HUES64 (cell line): ENCODE measurements at regions not wholly inside any gene's neighbourhood (a gene's known extent, or its start where the extent isn't known, plus 50 kb on each side); places are given as distances from the start of the nearest gene placed in this dataset.

ENCODE experiments used
- H3K27ac ChIP-seq: 2 replicates; pipeline ENCODE4 v1.7.0; 2013; ENCODE audit warnings: low read depth, low read length, inconsistent platforms
- H3K27me3 ChIP-seq: 2 replicates; pipeline ENCODE4 v1.6.1; 2013; ENCODE audit warnings: mild to moderate bottlenecking, low read length; ENCODE audit not compliant: insufficient read depth
- H3K36me3 ChIP-seq: 2 replicates; pipeline ENCODE4 v1.6.1; 2013; ENCODE audit warnings: mild to moderate bottlenecking, low read length; ENCODE audit not compliant: insufficient read depth
- H3K4me1 ChIP-seq: 2 replicates; pipeline ENCODE4 v1.6.1; 2013; ENCODE audit warnings: mild to moderate bottlenecking, low read length, moderate library complexity; ENCODE audit not compliant: insufficient read depth
- H3K4me3 ChIP-seq: 2 replicates; pipeline ENCODE4 v1.5.1; 2013; ENCODE audit warnings: mild to moderate bottlenecking, low read length, moderate library complexity
- H3K9ac ChIP-seq: 2 replicates; pipeline ENCODE4 v1.6.1; 2013; ENCODE audit warnings: mild to moderate bottlenecking, low read depth, low read length
- H3K9me3 ChIP-seq: 2 replicates; pipeline ENCODE4 v1.6.1; 2013; ENCODE audit warnings: low read depth, low read length; ENCODE audit not compliant: insufficient read depth
- WGBS: fragments of 150-250, 120-280 bp; methylation state at CpG from one replicate; pipeline ENCODE4 v1.1.7; 2013; ENCODE audit warnings: missing lambda C conversion rate; 5-methylcytosine and 5-hydroxymethylcytosine counted together

DNA sequence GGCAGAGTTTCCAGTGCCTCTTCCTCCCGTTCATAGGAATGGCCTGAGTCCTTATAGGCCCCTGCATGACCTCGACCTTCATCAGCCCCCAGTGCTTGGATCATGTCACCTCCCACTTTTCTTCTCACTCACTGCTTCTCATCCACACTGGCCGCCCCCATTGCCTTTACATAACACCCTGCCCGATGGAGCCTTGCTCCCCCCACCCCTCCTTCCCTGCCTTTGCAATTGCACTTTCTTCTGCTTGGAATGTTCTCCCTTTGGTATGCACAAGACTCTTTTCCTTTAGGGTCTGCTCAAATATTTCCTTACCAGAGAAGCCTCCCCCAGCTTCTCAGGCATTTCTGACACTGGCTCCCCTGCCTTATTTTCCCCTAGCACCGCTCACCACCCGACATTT is 125.2 kb upstream of the KCNJ6 start:
- Histone ChIP-seq H3K27ac (no peak overlapping the region), H3K9me3 (no peaks in the 10 kb centered on the region), H3K9ac (no peak overlapping the region), H3K4me1 (peaks cover 8% of the 10 kb centered on the region; the same call in 1 of the 2 replicates), H3K4me3 (no peak overlapping the region), H3K27me3 (no peaks in the 10 kb centered on the region), H3K36me3 (no peaks in the 10 kb centered on the region)
- 29% methylated on average over 4 of the region's 6 CpGs for WGBS

DNA sequence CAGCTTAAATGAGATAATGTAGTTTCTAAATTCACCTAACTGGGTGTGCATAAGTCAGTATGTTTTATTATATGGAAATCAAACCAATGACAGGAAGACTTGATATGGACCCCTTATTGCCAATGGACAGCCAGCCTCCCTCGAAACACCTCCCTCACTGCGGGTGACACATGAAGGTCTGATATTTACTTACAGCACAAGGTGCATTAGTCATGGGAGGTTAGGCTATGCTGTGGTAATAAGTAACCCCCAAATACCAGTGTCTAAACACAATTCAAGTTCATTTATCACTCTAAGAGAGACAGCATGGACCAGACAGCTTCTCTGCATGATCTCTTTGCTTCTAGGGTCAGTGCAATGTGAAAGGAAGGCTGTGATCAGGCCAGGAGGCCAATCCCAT is 126.0 kb upstream of the KCNJ6 start:
- WGBS: 90% methylated on average over 2 of the region's 2 CpGs
- Histone ChIP-seq H3K36me3 (no peaks in the 10 kb centered on the region), H3K27ac (no peak overlapping the region), H3K4me3 (no peak overlapping the region), H3K4me1 (peaks cover 8% of the 10 kb centered on the region; the same call in 1 of the 2 replicates), H3K9ac (no peak overlapping the region), H3K27me3 (no peaks in the 10 kb centered on the region), H3K9me3 (no peaks in the 10 kb centered on the region)

DNA sequence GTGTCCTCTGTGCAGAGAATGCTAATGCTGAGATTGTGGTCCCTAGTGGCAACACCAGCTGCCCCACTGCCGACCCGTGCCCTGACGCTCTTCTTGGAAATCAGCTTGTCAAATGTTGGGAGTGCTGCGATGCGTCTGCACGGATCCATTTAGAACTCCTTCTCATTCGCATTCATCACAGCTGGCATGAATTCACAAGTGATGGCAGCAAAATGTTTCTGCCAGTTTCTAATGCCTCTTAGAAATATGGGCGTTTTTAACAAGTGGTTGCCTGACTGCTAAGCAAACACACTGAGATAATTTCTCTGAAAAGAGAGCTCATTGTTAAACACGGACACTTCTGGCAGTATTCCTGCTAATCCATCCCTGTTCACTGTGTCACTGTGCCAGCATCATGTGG is 131.9 kb upstream of the KCNJ6 start:
- no peak overlapping the region for H3K9ac ChIP-seq
- 90% methylated on average over 9 of the region's 9 CpGs for WGBS

GRCh38 chr21:38054334-38054733 is 138.1 kb upstream of the KCNJ6 start:
- Histone ChIP-seq H3K9me3 (no peaks in the 10 kb centered on the region), H3K27ac (no peak overlapping the region), H3K4me1 (no peaks in the 10 kb centered on the region), H3K27me3 (no peaks in the 10 kb centered on the region; the same call in 1 of the 2 replicates), H3K9ac (no peak overlapping the region), H3K36me3 (no peaks in the 10 kb centered on the region), H3K4me3 (no peak overlapping the region)
- 88% methylated on average over 4 of the region's 4 CpGs for WGBS

More for the DNA sequence above, 131.9 kb upstream of the KCNJ6 start:
- no peak overlapping the region for H3K4me3 ChIP-seq
- no peaks in the 10 kb centered on the region for H3K27me3 ChIP-seq
- H3K4me1 ChIP-seq: no peaks in the 10 kb centered on the region
- H3K36me3 ChIP-seq: no peaks in the 10 kb centered on the region
- H3K9me3 ChIP-seq: no peaks in the 10 kb centered on the region
- H3K27ac ChIP-seq: no peak overlapping the region

- H3K4me1 ChIP-seq: no peaks in the 10 kb centered on the region
- no peak overlapping the region for H3K27ac ChIP-seq
- 100% methylated on average over 1 of the region's 1 CpG for WGBS
- no peaks in the 10 kb centered on the region; the same call in 1 of the 2 replicates for H3K27me3 ChIP-seq
- H3K9me3 ChIP-seq: no peaks in the 10 kb centered on the region
- H3K4me3 ChIP-seq: no peak overlapping the region
- no peak overlapping the region for H3K9ac ChIP-seq
- no peaks in the 10 kb centered on the region for H3K36me3 ChIP-seq
Observed at GRCh38 chr21:38056481-38056880, 140.2 kb upstream of the KCNJ6 start.

DNA sequence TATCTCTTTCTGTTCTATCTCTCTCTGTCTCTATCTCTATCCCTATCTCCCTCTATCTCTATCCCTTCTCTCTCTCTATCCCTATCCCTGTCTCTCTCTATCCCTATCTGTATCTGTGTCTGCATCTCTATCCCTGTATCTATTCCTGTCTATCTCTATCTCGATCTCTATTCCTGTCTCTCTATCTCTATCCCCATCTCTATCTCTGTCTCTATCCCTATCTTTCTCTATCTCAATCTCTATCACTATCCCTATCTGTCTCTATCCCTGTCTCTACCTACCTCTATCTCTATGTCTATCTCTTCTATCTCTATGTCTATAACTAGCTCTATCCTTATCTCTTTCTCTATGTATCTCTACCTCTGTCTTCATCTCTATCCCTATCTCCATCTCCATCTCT is 141.4 kb upstream of the KCNJ6 start:
- H3K4me3 ChIP-seq: no peak overlapping the region
- no peak overlapping the region for H3K9ac ChIP-seq
- 86% methylated on average over 1 of the region's 1 CpG for WGBS
- no peaks in the 10 kb centered on the region for H3K4me1 ChIP-seq
- no peak overlapping the region for H3K27ac ChIP-seq
- no peaks in the 10 kb centered on the region for H3K36me3 ChIP-seq
- H3K9me3 ChIP-seq: no peaks in the 10 kb centered on the region
- no peaks in the 10 kb centered on the region; the same call in 1 of the 2 replicates for H3K27me3 ChIP-seq

DNA sequence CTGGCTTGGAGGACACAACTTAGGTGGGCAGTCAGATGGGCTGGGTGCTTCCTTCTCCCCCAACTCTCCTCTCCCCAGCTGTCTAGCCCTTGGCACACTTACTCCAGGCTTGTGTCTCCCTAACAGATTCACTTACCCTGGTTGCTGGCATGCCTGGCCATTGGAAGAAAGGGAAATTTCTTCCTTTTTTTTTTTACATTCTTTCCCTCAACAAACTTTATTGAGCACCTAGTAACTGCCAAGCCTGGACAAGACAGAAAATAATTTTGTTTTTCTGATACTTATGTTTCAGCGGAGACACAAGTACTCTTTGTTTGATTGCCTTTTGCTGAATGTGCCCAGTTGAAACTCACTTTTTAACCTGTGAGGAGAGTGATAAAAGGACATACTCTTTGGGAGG is 144.3 kb upstream of the KCNJ6 start:
- Histone ChIP-seq H3K4me3 (no peak overlapping the region), H3K4me1 (no peaks in the 10 kb centered on the region), H3K36me3 (no peaks in the 10 kb centered on the region), H3K27ac (no peak overlapping the region), H3K9me3 (no peaks in the 10 kb centered on the region), H3K27me3 (no peaks in the 10 kb centered on the region; the same call in 1 of the 2 replicates), H3K9ac (no peak overlapping the region)
- WGBS: 91% methylated on average over 1 of the region's 1 CpG

- Histone ChIP-seq H3K9ac (no peak overlapping the region), H3K9me3 (no peaks in the 10 kb centered on the region), H3K4me1 (no peaks in the 10 kb centered on the region), H3K4me3 (no peak overlapping the region), H3K36me3 (no peaks in the 10 kb centered on the region), H3K27me3 (no peaks in the 10 kb centered on the region), H3K27ac (no peak overlapping the region)
- WGBS: 97% methylated on average over 3 of the region's 3 CpGs
Observed at GRCh38 chr21:38067086-38067739, 151.0 kb upstream of the KCNJ6 start.

DNA sequence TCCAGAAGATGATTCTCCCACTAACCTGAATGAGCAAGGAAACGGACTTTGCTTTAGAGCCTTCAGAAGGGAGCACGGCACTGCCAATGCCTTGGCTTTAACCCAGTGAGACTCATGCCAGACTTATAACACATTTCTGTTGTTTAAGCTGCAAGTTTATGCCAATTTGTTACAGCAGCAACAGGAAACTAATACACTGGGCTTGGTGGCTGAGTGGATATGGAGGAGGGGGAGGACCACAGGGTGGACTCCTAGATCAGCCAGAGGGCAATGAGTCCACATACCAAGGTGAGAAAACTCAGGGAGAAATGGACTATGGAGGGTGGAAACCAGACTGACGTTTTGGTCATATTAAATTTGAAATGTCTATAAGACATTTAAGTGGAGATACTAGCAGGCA is 156.2 kb upstream of the KCNJ6 start:
- Histone ChIP-seq H3K27me3 (no peaks in the 10 kb centered on the region), H3K9ac (no peak overlapping the region), H3K4me3 (no peak overlapping the region), H3K4me1 (no peaks in the 10 kb centered on the region), H3K36me3 (no peaks in the 10 kb centered on the region), H3K9me3 (no peaks in the 10 kb centered on the region), H3K27ac (no peak overlapping the region)
- WGBS: 87% methylated on average over 3 of the region's 3 CpGs

DNA sequence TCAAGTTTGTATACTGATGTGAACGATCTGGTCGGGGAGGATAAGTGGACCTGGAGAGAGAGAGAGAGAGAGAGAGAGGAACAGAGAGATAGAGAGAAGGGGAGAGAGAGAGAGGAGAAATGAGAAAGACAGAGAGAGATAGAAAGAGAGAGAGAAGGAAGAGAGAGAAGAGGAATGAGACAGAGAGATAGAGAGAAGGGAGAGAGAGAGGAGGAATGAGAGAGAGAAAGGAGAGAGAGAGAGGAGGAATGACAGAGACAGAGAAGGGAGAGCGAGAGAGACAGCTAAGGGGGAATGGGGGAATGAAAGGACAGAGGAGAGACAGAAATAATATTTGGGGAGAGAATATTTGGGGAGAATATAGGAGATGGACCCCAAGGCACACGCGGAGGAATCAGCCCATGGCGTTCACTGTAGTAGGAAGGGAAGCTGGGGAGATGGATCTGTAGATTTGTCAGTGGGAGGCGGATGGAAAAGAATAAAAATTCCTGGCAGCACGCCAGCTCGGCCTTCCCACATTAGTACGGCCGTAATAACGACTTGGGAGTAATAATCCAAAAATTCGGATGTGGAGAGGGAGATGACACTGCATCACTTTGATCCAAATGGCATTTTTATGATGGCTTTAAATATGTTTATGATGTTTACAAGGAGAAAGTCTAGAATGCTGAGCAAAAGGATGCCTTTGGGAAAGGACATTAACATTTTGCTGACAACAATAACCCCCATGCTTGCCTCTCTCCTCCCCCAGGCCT is 159.8 kb upstream of the KCNJ6 start:
- Histone ChIP-seq H3K27me3 (no peaks in the 10 kb centered on the region), H3K9me3 (no peaks in the 10 kb centered on the region), H3K4me3 (no peak overlapping the region), H3K36me3 (no peaks in the 10 kb centered on the region), H3K27ac (no peak overlapping the region), H3K4me1 (no peaks in the 10 kb centered on the region), H3K9ac (no peak overlapping the region)
- 92% methylated on average over 13 of the region's 13 CpGs for WGBS

DNA sequence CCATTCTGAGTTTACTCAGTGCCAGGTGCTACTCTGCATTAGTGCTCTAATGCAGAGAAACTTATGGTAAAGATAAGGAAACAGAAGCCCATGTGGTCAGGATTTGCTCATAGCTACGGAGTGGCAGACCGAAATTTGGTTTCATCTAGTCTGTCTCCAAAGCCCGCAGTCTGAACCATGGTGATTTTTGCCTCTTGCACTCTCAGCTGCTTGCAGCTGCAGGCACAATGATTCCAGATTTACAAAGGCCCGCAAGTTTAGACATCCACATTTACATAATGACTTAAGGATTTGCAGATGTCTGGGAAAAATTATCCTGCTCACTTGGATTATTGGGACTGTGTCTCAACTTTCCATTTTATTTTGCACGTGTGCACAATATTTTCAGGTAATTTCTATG is 161.3 kb upstream of the KCNJ6 start:
- Histone ChIP-seq H3K4me3 (no peak overlapping the region), H3K36me3 (no peaks in the 10 kb centered on the region), H3K9ac (no peak overlapping the region), H3K27ac (no peak overlapping the region), H3K9me3 (no peaks in the 10 kb centered on the region), H3K4me1 (no peaks in the 10 kb centered on the region), H3K27me3 (no peaks in the 10 kb centered on the region)
- 90% methylated on average over 4 of the region's 5 CpGs for WGBS
